Embryonic facial prominence (tissue), 1 donor: ENCODE measurements at regions not wholly inside any gene's neighbourhood (a gene's known extent, or its start where the extent isn't known, plus 50 kb on each side); places are given as distances from the start of the nearest gene placed in this dataset.
"Not testable (repeated sequence)": the region's sequence is repeated elsewhere in the genome, so short reads cannot be mapped to it uniquely, and the experiment has no call there.

ENCODE experiments used
- DNase-seq: peaks from one replicate; pipeline ENCODE4 v3.0.0-alpha.2; 2016; ENCODE audit errors: extremely low spot score

DNA sequence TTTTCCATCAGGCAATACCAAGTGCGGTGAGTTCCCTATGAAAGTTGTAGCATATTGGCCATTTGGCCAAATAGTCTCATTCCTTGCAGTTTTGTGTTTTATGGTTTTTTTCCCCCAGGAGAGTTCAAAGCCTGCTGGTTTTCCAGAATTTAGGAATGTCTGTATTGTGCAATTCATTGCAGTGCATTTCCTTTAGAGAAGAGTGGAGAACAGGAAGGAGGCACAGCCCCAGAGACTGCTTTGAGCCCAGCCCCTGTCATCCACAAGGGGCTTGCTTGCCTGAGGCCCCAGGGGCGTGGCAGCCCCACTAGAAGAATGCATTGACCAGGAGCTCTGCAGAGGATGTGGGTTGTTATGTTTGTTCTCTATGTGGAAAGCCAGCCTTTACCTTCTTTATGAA is 375.5 kb downstream of the BCL2L11 start:
- not testable (repeated sequence) for DNase-seq

DNA sequence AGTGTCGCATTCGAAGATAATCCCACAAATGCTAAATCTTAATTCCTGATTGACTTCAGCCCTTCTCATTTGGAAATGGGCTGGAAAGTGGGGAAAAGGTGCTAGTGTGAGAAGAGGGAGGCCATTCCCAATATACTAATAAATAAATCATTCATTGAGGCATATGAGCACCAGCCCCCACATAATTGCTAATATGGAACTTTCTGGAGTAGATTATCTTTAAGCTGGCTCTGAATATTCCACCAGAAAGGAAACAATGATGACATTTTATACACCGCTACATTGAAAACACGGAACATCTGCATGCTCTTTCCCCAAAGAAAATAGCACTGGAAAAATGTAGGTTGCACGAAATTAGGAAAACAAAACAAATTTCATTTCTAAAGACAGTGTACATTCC is 376.1 kb downstream of the BCL2L11 start:
- not testable (repeated sequence) for DNase-seq

DNA sequence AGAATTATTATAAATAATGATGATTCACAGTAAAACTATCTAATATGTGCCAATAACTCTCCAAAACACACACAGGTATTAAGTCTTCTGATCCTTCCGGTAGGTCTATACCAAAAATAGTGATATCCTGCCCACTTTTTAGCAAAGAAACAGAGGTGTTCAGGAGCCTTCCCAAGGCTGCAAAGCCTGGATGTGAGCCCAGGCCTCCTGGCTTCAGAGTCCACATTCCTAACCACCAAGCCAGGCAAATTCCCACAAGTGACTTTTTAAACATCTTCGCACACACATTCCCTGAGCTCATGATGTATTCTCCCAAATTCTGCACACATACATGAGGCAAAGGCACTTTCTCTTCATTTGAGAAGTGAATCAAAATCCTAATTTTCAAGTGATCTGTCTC is 376.6 kb downstream of the BCL2L11 start:
- not testable (repeated sequence) for DNase-seq

DNA sequence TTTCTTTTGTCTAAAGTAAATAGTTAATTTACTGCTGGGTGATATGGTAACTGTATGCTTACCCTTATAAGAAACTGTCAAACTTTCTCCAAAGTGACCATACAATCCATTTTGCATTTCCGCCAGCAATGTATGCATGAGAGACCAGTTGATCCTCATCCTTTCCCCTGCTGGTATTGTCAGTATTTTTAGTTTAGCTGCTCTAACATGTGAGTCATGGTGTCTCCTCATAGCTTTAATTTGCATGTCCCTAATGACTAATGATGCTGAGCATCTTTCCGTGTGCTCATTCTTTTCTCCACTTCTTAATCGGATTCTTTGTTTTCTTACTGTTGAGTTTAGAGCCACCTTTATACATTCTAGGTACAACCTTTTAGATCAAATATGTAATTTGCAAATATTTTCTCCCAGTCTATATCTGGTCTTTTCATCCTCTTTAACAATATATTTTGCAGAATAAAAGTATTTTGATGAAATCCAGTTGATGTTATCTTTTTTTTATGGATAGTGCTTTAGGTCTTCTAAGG is 379.9 kb downstream of the BCL2L11 start:
- not testable (repeated sequence) for DNase-seq

DNA sequence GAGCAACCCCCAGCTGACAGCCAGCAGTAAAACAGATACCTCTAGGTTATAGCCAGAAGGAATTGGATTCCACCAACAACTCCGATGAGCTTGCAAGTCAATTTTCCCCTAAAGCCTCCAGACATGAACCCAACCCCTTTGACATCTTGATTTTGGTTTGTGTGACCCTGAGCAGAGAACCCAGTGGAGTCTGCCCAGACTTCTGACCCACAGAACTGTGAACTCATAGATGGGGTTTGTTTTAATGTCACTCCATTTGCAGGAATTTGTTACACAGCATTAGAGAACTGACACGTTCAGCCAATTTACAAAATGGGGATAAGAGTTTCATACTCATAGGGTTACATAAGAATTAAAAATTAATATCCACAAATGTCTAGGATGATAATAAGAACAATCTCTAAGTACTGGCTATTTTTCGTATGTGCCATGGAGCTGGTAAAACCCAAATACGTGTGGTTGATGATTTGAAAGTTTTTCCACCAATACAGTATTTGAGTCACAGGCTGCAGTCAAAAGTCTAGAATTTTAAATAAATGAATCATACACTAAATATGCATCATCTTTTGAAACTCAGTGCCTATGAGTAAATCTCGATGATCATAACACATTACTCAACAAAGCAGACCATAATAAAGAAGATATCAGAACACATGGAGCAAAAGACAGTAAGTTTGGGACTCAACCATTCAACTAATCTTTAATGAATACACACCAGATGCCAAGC is 380.0 kb downstream of the ANAPC1 start:
- DNase-seq = not testable (repeated sequence)

DNA sequence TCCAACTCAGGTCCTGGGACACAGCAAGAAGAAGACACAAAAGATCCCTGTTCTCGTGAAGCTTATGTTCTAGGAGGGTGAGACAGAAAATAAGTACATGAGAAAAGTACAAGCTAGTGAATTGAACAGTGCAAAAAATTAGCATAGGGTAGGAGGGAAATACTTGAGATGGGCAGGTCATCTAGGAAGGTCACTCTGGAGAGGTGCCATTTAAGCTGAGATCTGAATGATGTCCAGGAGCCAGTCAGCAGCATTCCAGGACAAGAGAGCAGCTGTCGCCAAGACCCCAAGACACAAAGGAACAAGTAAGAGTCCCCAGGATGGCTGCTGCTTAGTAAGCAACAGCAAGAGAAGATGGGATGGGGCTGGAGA is 379.4 kb downstream of the ANAPC1 start:
- DNase-seq = not testable (repeated sequence)

DNA sequence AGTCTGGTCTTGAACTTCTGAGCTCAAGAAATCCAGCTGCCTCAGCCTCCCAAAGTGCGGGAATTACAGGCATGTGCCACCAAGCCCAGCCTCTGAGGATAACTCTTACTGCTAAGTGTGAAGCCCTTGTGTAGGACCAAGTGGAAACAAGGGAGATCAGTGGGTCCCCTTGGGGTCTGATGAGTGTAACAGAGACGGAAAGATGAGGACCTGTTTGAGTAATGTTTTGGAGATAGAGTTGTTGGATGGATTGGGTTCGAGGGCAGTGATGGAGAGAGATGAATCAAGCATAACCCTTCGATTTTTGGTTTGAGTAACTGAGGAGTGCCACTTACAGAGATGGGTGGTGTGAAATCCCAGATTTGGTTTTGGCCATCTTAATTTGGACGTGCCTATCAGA is 378.7 kb downstream of the ANAPC1 start:
- not testable (repeated sequence) for DNase-seq

DNA sequence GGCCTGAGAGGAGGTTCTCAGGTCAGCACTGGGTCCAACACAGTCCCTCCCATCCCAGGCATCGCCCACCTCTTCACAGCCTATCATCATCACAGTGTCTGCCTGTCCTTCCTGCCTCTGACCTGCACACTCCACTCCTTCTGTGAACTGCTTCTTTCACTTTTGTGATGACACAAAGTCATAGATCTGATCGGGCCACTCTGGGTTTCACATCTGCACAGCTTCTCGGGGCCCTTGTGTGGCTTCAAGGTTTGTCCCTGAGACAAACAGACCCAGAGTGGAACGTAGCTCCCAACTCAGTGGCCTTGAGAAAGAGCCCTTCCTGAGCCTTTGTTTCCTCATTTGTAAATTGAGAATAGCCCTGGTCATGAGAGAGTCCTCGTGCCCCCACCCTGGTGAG is 377.1 kb downstream of the ANAPC1 start:
- DNase-seq = not testable (repeated sequence)

DNA sequence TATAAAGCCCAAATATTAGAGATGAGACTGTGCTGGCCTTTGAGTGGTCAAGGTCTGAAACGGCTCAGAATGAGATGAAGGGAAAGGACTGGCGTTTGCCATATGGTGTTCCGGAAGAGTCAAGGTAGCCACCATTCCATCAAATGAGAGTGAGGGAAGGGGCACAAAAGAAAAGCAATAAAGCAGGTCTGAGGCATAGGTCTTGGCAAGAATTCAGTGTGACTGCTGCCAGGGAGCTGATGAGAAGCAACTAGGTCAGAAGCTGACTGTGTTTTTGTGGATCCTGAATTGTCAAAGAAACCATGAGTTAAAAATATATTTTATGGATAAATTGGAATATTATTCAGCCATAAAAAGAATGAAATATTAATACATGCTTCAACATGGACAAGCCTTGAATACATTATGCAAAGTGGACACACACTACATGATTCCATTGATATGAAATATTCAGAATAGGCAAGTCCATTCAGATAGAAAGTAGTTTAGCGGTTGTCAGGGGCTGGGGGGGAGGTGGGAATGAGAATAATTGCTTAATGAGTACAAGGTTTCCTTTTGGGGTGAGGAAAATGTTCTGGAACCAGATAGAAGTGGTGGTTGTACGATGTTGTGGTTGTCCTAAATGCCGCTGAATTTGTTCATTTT is 374.6 kb downstream of the ANAPC1 start:
- not testable (repeated sequence) for DNase-seq

DNA sequence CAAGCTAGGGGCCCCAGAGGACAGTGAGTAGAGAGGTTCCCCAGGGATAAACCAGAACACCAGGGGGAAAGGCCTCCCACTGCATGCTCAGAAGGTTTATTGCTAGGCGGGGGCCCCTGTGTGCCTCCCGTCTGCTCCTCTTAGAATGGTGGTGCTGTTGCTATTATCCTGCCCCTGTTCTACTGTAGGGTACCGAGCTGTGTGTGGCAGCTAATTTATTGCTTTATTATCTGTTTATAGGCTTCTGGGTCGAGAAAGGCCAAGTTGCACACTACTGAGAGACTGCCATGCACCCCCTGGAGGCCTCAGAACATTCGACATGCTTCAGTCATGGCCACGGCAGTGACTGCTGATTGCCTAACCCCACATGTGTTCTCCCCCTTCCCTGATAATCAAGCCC is 373.6 kb downstream of the ANAPC1 start:
- not testable (repeated sequence) for DNase-seq

DNA sequence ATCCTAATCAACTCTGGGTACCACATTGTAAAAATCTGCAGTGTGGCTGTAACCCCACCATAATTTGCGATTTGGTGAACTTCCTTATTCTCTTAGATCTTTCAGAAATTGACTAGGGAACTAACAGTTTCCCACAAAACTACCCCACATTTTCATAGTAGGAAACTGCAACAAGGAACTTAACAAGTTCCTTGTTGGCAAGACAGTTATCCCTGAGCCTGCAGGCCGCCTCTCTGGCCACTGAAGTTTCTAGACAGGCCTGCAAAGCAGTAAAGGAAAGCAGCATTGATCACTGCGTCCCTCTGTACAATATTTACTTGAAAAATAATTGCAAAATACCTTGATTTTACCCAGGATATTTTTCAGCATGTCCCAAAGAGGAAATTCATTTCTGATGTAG is 372.9 kb downstream of the ANAPC1 start:
- not testable (repeated sequence) for DNase-seq

DNA sequence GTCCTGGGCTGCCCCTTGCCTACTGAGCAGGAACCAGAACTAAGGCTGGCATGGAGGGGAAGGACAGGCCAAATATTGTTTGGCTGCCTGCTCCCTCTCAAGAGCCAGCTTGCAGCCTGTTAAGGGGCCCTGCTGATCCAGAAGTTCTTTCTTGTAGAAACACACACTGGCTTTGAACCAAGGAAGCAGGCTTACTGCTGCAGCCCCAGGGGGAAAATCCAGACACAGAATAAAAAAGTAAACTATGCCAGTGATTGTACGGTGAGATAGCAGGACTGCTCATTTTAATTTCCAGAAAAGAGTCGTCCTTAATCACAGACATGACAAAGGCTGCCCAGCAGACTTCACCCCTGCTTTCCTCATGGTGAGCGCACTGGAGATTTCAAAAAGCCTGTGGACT is 371.6 kb downstream of the ANAPC1 start:
- not testable (repeated sequence) for DNase-seq

DNA sequence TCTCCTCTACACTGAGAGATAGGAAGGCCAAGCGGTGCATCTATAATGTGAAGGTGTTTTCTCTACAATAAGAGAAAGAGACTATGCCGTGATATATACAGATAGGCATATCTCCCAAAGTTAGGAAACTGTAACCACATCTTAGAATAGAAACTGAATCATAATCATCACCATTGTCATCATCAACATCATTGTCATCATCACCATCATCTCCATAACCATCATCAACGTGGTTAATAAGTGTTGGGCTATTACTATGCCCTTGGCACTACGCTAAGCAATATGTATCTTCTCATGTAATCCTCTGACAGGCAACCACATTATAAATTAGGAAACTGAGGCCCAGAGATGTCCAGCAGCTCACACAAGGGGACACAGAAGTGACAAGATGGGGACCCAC is 369.9 kb downstream of the ANAPC1 start:
- DNase-seq = not testable (repeated sequence)

DNA sequence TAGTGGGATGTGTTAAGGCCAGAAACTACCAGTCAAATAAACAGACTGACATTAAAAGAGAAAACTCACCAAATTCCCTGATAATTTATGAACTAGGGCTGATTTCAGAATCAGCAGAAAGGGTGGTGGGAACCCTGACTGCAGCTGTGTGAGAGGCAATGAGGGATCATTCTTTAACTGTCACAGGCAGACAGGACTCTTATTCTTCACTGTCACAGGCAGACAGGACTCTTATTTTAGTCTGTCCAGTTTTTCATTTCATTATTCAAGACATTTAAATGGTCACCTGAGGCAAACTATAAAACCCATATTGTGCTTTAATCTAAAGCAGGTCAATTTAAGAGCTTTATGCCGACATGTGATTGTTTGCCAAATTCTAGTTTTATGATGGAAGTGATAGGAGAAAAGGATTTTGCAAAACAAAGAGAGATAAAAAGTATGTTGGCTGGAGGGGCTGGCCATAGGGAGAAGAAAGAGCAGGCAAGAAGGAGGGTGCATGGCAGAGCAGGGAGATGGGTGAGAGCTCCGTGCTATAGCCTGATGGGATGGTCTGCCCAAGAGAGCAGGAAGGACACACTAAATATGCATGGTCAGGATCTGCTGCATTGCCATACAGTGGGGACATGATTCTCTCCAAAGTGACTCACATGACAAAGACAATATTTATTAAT is 366.8 kb downstream of the ANAPC1 start:
- DNase-seq = not testable (repeated sequence)

DNA sequence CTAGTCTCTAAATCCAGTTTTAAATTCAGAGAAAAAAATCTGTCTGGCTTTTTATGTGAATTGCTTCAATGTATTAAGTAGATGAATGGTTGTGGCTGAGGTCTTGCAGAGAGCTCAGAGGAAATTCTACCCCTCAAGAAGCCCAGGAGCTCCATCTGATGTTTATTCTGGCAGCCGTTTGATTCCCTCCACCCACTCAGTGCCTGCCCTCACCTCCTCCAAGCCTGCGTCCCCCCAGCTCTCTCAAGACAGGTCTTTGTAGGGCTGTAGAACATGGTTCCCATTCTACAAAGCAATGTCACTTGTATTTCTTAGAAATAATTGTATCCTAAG is 366.3 kb downstream of the ANAPC1 start:
- DNase-seq = not testable (repeated sequence)

DNA sequence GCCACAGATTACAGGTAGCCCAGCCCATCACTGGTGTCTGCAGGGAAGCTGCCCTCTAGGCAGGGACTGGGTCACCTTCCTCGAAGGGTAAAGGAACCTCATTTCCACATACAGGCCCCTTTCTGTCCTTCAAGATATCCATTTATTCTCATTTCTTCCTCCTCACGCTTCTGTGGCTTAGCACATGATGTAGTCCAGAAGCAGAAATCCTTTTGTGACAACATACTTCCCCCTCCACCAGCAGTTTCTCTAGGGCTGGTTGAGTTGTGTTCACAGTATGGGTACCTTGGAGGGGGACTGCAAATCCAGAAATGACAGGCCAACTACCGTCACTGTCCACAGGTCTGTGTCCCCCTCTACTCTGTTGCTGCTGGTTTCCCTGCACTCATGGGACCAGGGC is 364.9 kb downstream of the ANAPC1 start:
- DNase-seq = no peak

DNA sequence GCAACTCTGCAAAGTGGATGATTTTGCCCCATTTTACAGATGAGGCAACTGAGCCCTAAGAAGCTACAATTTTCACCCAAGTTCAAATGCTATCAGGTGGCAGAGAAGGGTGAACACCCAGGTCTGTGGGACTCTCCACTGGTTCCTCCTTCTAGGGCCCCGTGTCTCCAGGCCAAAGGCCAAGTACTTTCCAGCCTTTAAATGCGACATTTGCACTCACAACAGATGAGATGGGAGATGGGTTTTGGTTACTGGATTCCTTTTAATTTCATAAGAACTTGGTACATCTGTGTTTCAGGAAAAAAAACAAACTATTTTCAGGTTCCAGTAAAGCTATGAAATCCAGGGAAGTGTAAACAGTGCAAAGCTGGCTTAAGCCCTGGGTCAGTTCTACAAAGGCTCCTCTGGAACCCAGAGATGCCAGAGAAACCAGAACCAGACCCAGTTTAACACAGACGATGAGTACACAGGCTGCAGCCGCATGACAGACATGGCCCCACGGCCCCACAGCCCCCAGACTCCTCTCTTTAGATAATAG is 361.7 kb downstream of the ANAPC1 start:
- no peak for DNase-seq

DNA sequence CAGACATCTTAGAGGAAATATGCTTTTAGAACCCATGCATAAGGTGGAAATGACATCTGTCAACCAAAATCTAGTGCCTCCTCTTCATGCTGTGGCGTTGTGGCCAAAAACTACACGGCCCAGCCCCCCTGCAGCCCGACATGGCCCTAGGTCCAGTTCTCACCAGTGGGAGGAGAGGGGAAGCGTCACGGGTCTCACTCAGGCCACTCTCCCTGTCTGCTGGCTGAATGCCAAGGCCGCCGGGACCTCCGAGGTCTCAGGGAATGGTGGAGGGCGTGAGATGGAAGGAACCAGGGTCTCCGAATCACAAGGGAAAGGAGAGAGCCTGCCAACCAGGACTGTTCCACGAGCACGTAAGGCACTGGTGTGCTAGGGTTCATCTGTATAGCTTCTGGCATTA is 361.0 kb downstream of the ANAPC1 start:
- DNase-seq = no peak

DNA sequence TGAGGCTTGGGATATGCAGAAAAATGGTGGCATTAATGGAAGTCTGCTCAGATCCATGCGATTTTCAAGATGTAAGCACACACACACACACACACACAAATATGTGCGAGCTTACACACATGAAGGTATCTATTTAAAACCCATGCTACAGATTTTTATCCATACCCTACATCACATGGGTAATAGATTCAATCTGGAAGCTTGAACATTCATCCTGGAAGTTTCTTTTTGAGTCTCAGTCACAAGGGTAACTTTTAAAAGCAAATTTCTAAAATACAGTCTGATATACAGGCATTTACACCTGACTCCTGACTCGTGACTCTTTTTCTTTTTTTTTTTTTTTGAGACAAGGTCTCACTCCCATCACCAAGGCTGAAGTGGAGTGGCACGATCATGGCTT is 359.0 kb downstream of the ANAPC1 start:
- not testable (repeated sequence) for DNase-seq

DNA sequence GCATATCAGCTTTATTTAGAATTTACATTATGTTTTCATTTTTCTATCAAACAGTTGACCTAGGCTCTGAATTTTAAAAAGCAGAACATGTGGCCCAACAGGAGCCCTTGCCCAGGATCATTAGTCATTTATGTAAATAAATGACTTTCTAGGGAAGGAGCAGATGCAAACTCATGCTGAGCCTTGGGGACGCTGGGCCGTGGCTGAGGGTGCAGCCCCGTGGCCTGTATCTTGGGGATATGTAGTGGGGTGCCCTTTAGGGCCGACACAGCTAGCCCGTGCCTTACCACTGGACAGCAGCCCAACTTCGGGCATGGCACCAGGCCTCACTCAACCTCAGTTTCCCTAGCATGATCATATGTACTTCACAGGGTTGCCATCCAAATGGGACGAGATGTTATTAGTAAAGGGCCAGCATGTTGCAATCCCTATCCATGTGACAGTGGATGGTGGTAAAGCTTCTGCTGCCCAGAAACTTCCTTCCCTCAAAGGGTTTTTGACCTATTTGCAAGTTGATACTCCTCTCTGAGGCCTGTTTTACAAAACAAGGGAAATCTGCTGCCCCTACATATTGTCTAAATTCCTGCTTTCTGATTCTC is 357.9 kb downstream of the ANAPC1 start:
- not testable (repeated sequence) for DNase-seq

DNA sequence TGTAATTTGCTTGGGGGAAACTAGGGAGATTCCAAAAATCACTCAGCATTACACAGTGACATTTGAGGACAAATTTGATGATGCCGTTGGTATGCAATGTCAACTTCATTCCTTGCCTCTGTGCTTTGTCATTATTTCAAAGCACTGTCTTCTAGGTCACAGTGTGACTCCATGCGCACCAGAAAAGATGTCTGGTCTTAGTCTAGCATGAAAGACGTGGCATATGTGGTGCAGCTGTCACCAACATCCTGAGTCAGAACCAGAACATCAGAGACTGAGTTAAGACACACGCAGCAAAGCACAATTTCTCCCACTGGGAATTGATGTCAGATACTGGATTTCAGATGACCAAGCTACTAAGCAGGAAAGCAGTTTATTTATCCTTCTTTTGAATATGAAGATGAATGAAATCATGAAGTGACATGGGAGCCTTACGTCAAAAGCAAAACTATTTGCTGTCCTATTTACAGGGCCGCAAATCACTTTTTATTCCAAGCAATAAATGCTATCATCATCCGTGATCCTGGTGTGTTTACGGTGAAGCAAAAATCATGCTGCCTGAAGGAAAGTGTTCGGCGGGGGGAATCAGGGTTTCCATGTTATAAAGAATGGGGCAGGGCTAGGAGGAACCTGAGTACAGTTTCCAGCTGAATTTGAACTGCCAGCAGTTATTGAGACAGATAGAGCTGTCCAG is 356.1 kb downstream of the ANAPC1 start:
- not testable (repeated sequence) for DNase-seq
